OCI-LY3 (cell line): ENCODE measurements at regions not wholly inside any gene's neighbourhood (a gene's known extent, or its start where the extent isn't known, plus 50 kb on each side); places are given as distances from the start of the nearest gene placed in this dataset.

Experiments
- EZH2phosphoT487 ChIP-seq: fragments of 200-600 bp; shearing (Covaris generic); IDR thresholded peaks from 2 replicates; pipeline ENCODE4 v1.6.1; 2018; ENCODE audit warnings: antibody characterized with exemption, mixed run types, low read depth
- TF ChIP-seq, protein P1 (sequence below): fragments of 200-600, 300-600 bp; sonication (generic); IDR thresholded peaks from 2 replicates; pipeline ENCODE4 v1.5.1; 2014; ENCODE audit warnings: antibody characterized with exemption, low read length, low read depth

DNA sequence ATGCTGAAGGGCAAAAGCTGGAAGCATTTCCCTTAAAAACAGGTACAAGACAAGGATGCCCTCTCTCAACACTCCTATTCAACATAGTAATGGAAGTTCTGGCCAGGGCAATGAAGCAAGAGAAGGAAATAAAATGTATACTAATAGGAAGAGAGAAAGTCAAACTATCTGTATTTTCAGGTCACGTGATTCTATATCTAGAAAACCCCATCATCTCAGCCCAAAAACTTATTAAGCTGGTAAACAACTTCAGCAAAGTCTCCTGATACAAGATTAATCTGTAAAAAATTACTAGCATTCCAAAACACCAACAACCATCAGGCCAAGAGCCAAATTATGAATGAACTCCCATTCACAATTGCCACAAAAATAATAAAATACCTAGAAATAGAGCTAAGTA, 213.2 kb upstream of the CNTNAP5 start:
- TF ChIP-seq, protein P1, sequence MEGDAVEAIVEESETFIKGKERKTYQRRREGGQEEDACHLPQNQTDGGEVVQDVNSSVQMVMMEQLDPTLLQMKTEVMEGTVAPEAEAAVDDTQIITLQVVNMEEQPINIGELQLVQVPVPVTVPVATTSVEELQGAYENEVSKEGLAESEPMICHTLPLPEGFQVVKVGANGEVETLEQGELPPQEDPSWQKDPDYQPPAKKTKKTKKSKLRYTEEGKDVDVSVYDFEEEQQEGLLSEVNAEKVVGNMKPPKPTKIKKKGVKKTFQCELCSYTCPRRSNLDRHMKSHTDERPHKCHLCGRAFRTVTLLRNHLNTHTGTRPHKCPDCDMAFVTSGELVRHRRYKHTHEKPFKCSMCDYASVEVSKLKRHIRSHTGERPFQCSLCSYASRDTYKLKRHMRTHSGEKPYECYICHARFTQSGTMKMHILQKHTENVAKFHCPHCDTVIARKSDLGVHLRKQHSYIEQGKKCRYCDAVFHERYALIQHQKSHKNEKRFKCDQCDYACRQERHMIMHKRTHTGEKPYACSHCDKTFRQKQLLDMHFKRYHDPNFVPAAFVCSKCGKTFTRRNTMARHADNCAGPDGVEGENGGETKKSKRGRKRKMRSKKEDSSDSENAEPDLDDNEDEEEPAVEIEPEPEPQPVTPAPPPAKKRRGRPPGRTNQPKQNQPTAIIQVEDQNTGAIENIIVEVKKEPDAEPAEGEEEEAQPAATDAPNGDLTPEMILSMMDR = no peak
- TF ChIP-seq EZH2phosphoT487 = no peak
